ENCODE measurements at regions not wholly inside any gene's neighbourhood (a gene's known extent, or its start where the extent isn't known, plus 50 kb on each side); places are given as distances from the start of the nearest gene placed in this dataset.

GRCh38 chr16:5815570-5816237 lies 718.1 kb upstream of the EEF2KMT start:
- Histone ChIP-seq H3K27me3 (ENCODE audit: insufficient read depth) (no peaks in the 10 kb centered on the region), H3K36me3 (ENCODE audit: insufficient read depth) (no peaks in the 10 kb centered on the region), H3K4me1 (ENCODE audit: insufficient read depth) (no peaks in the 10 kb centered on the region), H3K4me2 (no peak overlapping the region), H3F3A (replicated peaks; ENCODE audit: low read depth) (no peaks in the 10 kb centered on the region), H3K4me3 (no peak overlapping the region), H4K20me1 (replicated peaks; ENCODE audit: insufficient read depth) (no peaks in the 10 kb centered on the region), H3K79me2 (replicated peaks; ENCODE audit: insufficient read depth) (no peaks in the 10 kb centered on the region), H2AFZ (no peak overlapping the region), H3K9me2 (ENCODE audit: insufficient read depth) (no peaks in the 10 kb centered on the region), H3K27ac (ENCODE audit: low read depth) (no peak overlapping the region)
- Mint-ChIP-seq H3K36me3 (ENCODE audit: low read depth) (no peaks in the 10 kb centered on the region), H3K4me1 (no peaks in the 10 kb centered on the region), H3K9me3 (no peaks in the 10 kb centered on the region), H3K4me3 (no peak overlapping the region), H3K27me3 (ENCODE audit: insufficient read depth, low read depth, poor library complexity) (peaks cover 3% of the 10 kb centered on the region), H3K27ac (no peak overlapping the region)
- no peak for DNase-seq (ENCODE audit: low spot score)
- no peak for TF ChIP-seq JUNB (IDR thresholded peaks at IDR 0.05; ENCODE audit: unreplicated experiment)
- TF ChIP-seq NANOG (IDR thresholded peaks at IDR 0.05; ENCODE audit: borderline replicate concordance) = no peak
- no peak for TF ChIP-seq ETS1 (IDR thresholded peaks at IDR 0.05)
- TF ChIP-seq CREB1 (CRISPR knock-in tag; IDR thresholded peaks at IDR 0.05; ENCODE audit: low read depth) = no peak
- no peak for TF ChIP-seq ZNF462 (CRISPR knock-in tag; IDR thresholded peaks at IDR 0.05)
- TF ChIP-seq CTCF (conservative IDR thresholded peaks at IDR 0.05; ENCODE audit: low read depth in 2 of 2) = no peak
- TF ChIP-seq EZH2phosphoT487 (IDR thresholded peaks at IDR 0.05; ENCODE audit: unreplicated experiment) = no peak
- TF ChIP-seq STAT1 (IDR thresholded peaks at IDR 0.05; ENCODE audit: unreplicated experiment) = no peak
- no peak for TF ChIP-seq POLR2AphosphoS5 (IDR thresholded peaks at IDR 0.05; ENCODE audit: low read depth)
- TF ChIP-seq EZH2 (IDR thresholded peaks at IDR 0.05; ENCODE audit: low read depth, unreplicated experiment) = no peak
- no peak for TF ChIP-seq REST (IDR thresholded peaks at IDR 0.05; ENCODE audit: unreplicated experiment)
- TF ChIP-seq ZNF114 (CRISPR knock-in tag; IDR thresholded peaks at IDR 0.05) = no peak
- TF ChIP-seq ZNF331 (CRISPR knock-in tag; IDR thresholded peaks at IDR 0.05; ENCODE audit: low read depth) = no peak
- no peak for ATAC-seq
